ENCODE measurements at regions not wholly inside any gene's neighbourhood (a gene's known extent, or its start where the extent isn't known, plus 50 kb on each side); places are given as distances from the start of the nearest gene placed in this dataset.

DNA sequence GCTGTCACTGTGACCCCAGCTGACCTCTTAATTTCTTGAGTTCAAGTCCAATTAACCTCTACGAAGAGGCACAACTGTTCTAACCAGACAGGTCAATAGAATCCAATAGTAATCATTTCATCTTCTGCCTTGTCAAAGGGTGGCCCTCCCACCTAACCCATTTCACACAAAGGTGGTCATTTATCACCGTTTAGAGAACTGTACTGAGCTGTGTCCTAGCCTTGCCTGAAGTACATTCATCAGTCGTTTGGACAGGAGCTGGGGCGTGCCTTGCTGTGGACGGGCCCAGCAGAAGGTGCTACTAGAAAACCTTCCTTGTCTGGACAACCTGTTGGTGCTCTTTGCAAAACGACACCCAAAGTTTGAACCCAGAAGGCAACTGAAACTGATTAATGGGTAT, 605.4 kb downstream of the ISL1 start:
- TF ChIP-seq, protein P1, sequence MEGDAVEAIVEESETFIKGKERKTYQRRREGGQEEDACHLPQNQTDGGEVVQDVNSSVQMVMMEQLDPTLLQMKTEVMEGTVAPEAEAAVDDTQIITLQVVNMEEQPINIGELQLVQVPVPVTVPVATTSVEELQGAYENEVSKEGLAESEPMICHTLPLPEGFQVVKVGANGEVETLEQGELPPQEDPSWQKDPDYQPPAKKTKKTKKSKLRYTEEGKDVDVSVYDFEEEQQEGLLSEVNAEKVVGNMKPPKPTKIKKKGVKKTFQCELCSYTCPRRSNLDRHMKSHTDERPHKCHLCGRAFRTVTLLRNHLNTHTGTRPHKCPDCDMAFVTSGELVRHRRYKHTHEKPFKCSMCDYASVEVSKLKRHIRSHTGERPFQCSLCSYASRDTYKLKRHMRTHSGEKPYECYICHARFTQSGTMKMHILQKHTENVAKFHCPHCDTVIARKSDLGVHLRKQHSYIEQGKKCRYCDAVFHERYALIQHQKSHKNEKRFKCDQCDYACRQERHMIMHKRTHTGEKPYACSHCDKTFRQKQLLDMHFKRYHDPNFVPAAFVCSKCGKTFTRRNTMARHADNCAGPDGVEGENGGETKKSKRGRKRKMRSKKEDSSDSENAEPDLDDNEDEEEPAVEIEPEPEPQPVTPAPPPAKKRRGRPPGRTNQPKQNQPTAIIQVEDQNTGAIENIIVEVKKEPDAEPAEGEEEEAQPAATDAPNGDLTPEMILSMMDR (IDR thresholded peaks at IDR 0.05; ENCODE audit: low read depth, low read length): no peak
- H3K4me3 ChIP-seq (replicated peaks in 1 of 2; ENCODE audit: low read depth in 2 of 2, low read length in 2 of 2): no peak overlapping the region
- DNase-seq (ENCODE audit: low read depth in 2 of 2): no peak

GRCh38 chr5:51990241-51990640, 607.0 kb downstream of the ISL1 start:
- TF ChIP-seq, protein P1 (IDR thresholded peaks at IDR 0.05; ENCODE audit: low read depth, low read length): no peak
- H3K4me3 ChIP-seq (replicated peaks in 1 of 2; ENCODE audit: low read depth in 2 of 2, low read length in 2 of 2): no peak overlapping the region
- DNase-seq (ENCODE audit: low read depth in 2 of 2): no peak

GRCh38 chr5:51990661-51991180, 607.5 kb downstream of the ISL1 start:
- no peak overlapping the region for H3K4me3 ChIP-seq (replicated peaks in 1 of 2; ENCODE audit: low read depth in 2 of 2, low read length in 2 of 2)
- DNase-seq (ENCODE audit: low read depth in 2 of 2): no peak
- TF ChIP-seq, protein P1 (IDR thresholded peaks at IDR 0.05; ENCODE audit: low read depth, low read length): no peak

GRCh38 chr5:51991940-51992339, 608.7 kb downstream of the ISL1 start:
- DNase-seq (ENCODE audit: low read depth in 2 of 2): no peak
- TF ChIP-seq, protein P1 (IDR thresholded peaks at IDR 0.05; ENCODE audit: low read depth, low read length): no peak
- no peak overlapping the region for H3K4me3 ChIP-seq (replicated peaks in 1 of 2; ENCODE audit: low read depth in 2 of 2, low read length in 2 of 2)

GRCh38 chr5:51995773-51996306, 612.6 kb downstream of the ISL1 start:
- no peak overlapping the region for H3K4me3 ChIP-seq (replicated peaks in 1 of 2; ENCODE audit: low read depth in 2 of 2, low read length in 2 of 2)
- TF ChIP-seq, protein P1 (IDR thresholded peaks at IDR 0.05; ENCODE audit: low read depth, low read length): no peak
- no peak for DNase-seq (ENCODE audit: low read depth in 2 of 2)

DNA sequence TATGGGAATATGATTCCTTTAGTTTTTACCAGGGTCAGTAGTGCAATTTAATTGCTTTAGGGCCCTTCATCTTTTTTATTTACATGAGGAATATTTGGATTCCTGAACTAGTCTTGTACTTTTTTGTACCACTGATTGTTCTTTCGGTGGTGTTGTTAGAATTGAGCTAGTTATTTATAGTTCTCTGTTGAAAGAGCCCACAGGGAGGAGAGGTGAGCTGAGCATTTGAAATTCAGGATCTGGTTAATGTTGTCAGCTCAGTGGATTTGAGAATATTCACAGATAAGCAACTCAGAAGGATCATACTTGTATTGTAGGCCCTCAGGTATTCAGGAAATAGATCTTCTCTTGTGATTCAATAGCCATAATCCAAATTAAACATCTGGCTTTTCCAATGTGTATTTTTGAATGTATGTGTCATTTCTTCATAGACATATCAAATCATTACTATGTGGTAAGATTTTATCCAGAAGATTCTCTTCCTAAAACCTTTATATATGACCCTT, 613.2 kb downstream of the ISL1 start:
- DNase-seq (ENCODE audit: low read depth in 2 of 2): no peak
- TF ChIP-seq, protein P1 (IDR thresholded peaks at IDR 0.05; ENCODE audit: low read depth, low read length): no peak
- H3K4me3 ChIP-seq (replicated peaks in 1 of 2; ENCODE audit: low read depth in 2 of 2, low read length in 2 of 2): no peak overlapping the region

DNA sequence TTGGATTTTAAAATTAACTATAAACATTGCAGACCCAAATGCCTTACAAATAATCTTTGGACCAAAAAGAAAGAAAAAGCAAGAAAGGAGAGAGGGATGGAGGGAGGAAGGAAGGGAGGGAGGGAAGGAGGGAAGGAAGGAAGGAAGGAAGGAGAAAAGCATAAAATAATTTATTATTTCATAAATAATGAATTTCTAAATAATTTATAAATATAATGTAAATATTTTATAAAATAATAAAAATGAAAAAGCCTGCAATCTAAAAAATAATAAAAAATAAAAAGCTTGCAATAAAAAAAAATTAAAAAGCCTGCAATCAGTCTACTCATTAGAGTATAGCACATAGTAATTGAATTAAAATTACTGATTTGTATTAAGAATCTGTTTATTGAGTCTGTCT, 614.3 kb downstream of the ISL1 start:
- H3K4me3 ChIP-seq (replicated peaks in 1 of 2; ENCODE audit: low read depth in 2 of 2, low read length in 2 of 2): no peak overlapping the region
- no peak for DNase-seq (ENCODE audit: low read depth in 2 of 2)
- TF ChIP-seq, protein P1 (IDR thresholded peaks at IDR 0.05; ENCODE audit: low read depth, low read length): no peak
